Heart right ventricle (tissue), 16 donors: ENCODE measurements at regions not wholly inside any gene's neighbourhood (a gene's known extent, or its start where the extent isn't known, plus 50 kb on each side); places are given as distances from the start of the nearest gene placed in this dataset.
A peak's percentile ranks its signal among the peaks of the same experiment; 100 is the strongest.
"Not testable (repeated sequence)": the region's sequence is repeated elsewhere in the genome, so short reads cannot be mapped to it uniquely, and the experiment has no call there.

Source experiments
- ATAC-seq, 8 donors: fragments of 200-7000 bp; cut with Tn5 transposase; one replicate each; pipeline ENCODE4 v1.9.1; 2020; ENCODE audit warnings: mild to moderate bottlenecking in 8 of 8, moderate library complexity in 8 of 8, moderate number of reproducible peaks in 1 of 8
- DNase-seq, 2 donors: peaks; one replicate each; pipeline ENCODE4 v3.0.0-alpha.2; 2020
- H3K27ac ChIP-seq, 10 donors: fragments of 200-600 bp; sonication (generic) in 2 of 10; one replicate each; pipeline versions ENCODE4 v1.5.0 to v1.8.0; 2020 to 2022; ENCODE audit warnings: mild to moderate bottlenecking in 3 of 10
- H3K27me3 ChIP-seq, 7 donors: fragments of 200-600 bp; one replicate each; pipeline ENCODE4 v1.8.0; 2021 to 2022; ENCODE audit warnings: mild to moderate bottlenecking in 2 of 7
- H3K36me3 ChIP-seq, 9 donors: fragments of 200-600 bp; sonication (generic) in 1 of 9; one replicate each; pipeline versions ENCODE4 v1.5.0 to v1.8.0; 2020 to 2022; ENCODE audit warnings: mild to moderate bottlenecking in 2 of 9
- H3K4me1 ChIP-seq, 9 donors: fragments of 200-600 bp; sonication (generic) in 1 of 9; one replicate each; pipeline versions ENCODE4 v1.5.0 to v1.8.0; 2020 to 2022; ENCODE audit warnings: mild to moderate bottlenecking in 4 of 9
- H3K4me3 ChIP-seq, 10 donors: fragments of 200-600 bp; sonication (generic) in 2 of 10; one replicate each; pipeline versions ENCODE4 v1.5.0 to v1.8.0; 2020 to 2022; ENCODE audit warnings: mild to moderate bottlenecking in 7 of 10, moderate library complexity in 2 of 10
- H3K9me3 ChIP-seq, 11 donors: fragments of 200-600 bp in 10 of 11; sonication (generic) in 2 of 11; one replicate each; pipeline versions ENCODE4 v1.5.0 to v1.8.0; 2013 to 2022; ENCODE audit warnings: mild to moderate bottlenecking in 2 of 11, control low read depth in 1 of 11, moderate library complexity in 1 of 11
- WGBS, 2 donors: extraction: QIAGEN DNeasy Blood & Tissue Kit; methylation state at CpG; one replicate each; pipeline ENCODE4 v1.1.7; 2013; ENCODE audit warnings: inconsistent platforms in 1 of 2; 5-methylcytosine and 5-hydroxymethylcytosine counted together
- intact Hi-C, 10 donors: fragments of 100-400 bp; cut with DNase I; formaldehyde crosslinking; loops; one replicate each; pipeline versions ENCODE4 v1.11.1 to v1.14.2; 2022
- TF ChIP-seq, protein P1 (sequence below), 9 donors: fragments of 200-600 bp; sonication (generic) in 2 of 9; IDR thresholded peaks; one replicate each; pipeline versions ENCODE4 v1.5.0 to v1.8.0; 2021 to 2022; ENCODE audit warnings: antibody characterized with exemption in 9 of 9, mild to moderate bottlenecking in 5 of 9, moderate library complexity in 1 of 9
- donor health status: Arrhythmogenic right ventricular cardiomyopathy.
- donor health status: ischemic (EF 13 %, LVEDD 7.1; RV severe dilation, severe dysfunction).
- donor health status: healthy with polysubstance abuse.
- donor health status: DM: no; HTN: yes; CAD: no.
- donor health status: DM: no; HTN: no; CAD: no.
- donor health status: ischemic (EF 25% LVEDD 6.9; RV normal size, moderate dysfunction).
- donor health status: ischemic (EF 25% LVEDD 5.7; RV mildly dilated, moderate dysfunction).
- donor health status: healthy.
- donor health status: DM: yes; HTN: yes; CAD: no.
- donor health status: Ischemic cardiomyopathy.
- donor health status: ischemic (EF 35%, LVEDD 5.7; RV mildly dilated, moderate dysfunction).
- donor health status: nonischemic (EF 11% LVEDD 7.7; RV severe dilation, severe dysfunction).
- donor health status: DM: yes; HTN: yes; CAD: no.
- donor health status: PGD.
- donor health status: ischemic (EF 29% LVEDD 5.4; RV normal size, mild dysfunction).
- donor health status: nonischemic (EF 23%, LVEDD 6.1; RV moderate dilation, normal function).

DNA sequence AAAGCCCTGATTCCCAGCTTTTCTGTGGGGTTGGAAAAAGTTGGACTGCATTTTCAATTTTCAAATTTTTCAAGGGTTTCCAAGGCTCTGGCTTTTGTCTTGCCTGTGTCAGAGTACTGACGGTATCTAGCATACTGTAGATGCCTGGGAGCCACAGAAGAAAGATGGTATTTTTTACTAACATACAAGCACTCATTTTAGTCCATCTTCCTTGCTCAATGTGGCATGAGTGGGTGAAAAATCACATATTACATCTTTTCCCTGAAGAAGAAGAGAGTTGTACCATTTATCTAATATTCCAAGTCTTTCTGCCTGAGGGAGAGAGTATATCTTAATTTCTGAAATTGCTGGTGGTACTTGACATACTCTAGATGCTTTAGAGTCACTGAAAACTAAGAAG lies 738.6 kb upstream of the ADGRL3 start:
- 31 to 40% methylated on average over 1 of the region's 1 CpG for WGBS, 2 donors
- intact Hi-C loops: no loop called here
- Histone ChIP-seq H3K27ac (no peak overlapping the region), H3K4me3 (no peak overlapping the region), H3K4me1 (no peaks in the 10 kb centered on the region), H3K36me3 (no peaks in the 10 kb centered on the region), H3K27me3 (no peaks in the 10 kb centered on the region), H3K9me3 (peaks cover 0 to 38% (median 10%) of the 10 kb centered on the region in 11 donors)
- DNase-seq (no peak), ATAC-seq (no peak)
- TF ChIP-seq, protein P1, sequence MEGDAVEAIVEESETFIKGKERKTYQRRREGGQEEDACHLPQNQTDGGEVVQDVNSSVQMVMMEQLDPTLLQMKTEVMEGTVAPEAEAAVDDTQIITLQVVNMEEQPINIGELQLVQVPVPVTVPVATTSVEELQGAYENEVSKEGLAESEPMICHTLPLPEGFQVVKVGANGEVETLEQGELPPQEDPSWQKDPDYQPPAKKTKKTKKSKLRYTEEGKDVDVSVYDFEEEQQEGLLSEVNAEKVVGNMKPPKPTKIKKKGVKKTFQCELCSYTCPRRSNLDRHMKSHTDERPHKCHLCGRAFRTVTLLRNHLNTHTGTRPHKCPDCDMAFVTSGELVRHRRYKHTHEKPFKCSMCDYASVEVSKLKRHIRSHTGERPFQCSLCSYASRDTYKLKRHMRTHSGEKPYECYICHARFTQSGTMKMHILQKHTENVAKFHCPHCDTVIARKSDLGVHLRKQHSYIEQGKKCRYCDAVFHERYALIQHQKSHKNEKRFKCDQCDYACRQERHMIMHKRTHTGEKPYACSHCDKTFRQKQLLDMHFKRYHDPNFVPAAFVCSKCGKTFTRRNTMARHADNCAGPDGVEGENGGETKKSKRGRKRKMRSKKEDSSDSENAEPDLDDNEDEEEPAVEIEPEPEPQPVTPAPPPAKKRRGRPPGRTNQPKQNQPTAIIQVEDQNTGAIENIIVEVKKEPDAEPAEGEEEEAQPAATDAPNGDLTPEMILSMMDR (IDR thresholded peaks at IDR 0.05): no peak

DNA sequence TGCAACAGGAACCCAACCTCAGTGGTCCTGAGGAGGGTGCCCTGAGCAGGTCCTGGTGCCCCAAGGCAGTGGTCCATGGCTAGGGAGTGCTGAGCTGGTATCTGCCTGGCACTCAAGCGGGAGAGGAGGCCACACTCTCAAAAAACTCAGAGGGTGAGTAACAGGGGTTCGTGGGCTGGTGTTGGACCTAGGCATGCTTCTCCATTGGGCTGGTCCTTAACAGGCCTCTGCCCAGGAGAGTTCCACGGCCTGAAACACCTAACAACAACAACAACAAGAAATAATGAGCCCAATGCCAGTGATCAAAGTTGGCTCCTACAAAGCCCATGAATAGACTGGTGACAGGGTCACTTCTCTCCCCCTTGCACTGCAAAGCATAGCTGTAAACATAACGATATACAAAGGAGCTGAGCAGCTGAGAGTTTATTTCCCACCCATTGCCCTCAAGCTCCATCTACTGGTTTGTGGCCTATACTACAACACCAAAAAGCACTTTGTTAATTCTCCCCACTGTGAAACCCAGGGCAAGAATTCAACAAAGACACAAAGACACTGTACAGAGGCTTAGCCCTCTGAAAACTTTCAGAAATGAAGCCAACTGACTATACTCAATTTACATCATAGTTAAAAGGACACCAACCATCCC lies 736.1 kb upstream of the ADGRL3 start:
- Histone ChIP-seq H3K36me3 (no peaks in the 10 kb centered on the region), H3K9me3 (peaks cover 0 to 43% (median 10%) of the 10 kb centered on the region in 11 donors), H3K4me1 (no peaks in the 10 kb centered on the region), H3K27me3 (no peaks in the 10 kb centered on the region), H3K27ac (no peak overlapping the region), H3K4me3 (no peak overlapping the region)
- WGBS, 2 donors: 56 to 62% methylated on average over 4 of the region's 4 CpGs
- ATAC-seq: no peak
- intact Hi-C loops: no loop called here
- TF ChIP-seq, protein P1 (IDR thresholded peaks at IDR 0.05): peak in 2 of 9 donors; percentile 8 to 9
- no peak for DNase-seq

DNA sequence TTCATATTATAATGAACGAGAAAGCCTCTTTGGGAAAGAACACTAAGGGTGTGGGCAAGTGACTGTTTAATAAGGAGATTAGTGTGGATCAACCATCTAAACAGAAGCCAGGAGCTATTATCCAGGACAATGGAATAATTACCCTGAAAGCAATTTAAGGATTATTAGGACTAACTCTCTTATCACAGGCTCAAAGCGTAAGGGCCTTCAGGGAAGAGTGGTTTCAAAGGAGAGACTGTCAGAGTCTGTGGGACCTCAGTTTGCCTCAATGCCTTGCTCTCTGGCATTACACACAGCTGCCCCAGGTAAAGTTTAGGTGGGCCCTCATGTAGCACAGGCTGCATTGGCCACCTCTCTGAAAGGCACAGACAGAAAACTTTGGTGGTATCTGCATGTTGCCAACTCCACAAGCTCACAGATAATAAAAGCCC lies 717.2 kb upstream of the ADGRL3 start:
- peaks cover 0 to 6% (median 0%) of the 10 kb centered on the region in 11 donors for H3K9me3 ChIP-seq
- no peaks in the 10 kb centered on the region for H3K4me1 ChIP-seq
- TF ChIP-seq, protein P1 (IDR thresholded peaks at IDR 0.05): no peak
- intact Hi-C loops: no loop called here
- DNase-seq (no peak), ATAC-seq (no peak)
- H3K4me3 ChIP-seq: no peak overlapping the region
- WGBS, 2 donors: 45 to 46% methylated on average over 2 of the region's 2 CpGs
- H3K36me3 ChIP-seq: no peaks in the 10 kb centered on the region
- no peaks in the 10 kb centered on the region for H3K27me3 ChIP-seq
- H3K27ac ChIP-seq: no peak overlapping the region

GRCh38 chr4:60485276-60485675 lies 714.9 kb upstream of the ADGRL3 start:
- no peak overlapping the region for H3K27ac ChIP-seq
- no peaks in the 10 kb centered on the region for H3K36me3 ChIP-seq
- WGBS, 2 donors: 52 to 68% methylated on average over 3 of the region's 3 CpGs
- H3K4me3 ChIP-seq: no peak overlapping the region
- intact Hi-C loops: no loop called here
- DNase-seq: no peak
- TF ChIP-seq, protein P1 (IDR thresholded peaks at IDR 0.05): no peak
- H3K9me3 ChIP-seq: peaks cover 0 to 6% (median 0%) of the 10 kb centered on the region in 11 donors
- no peak for ATAC-seq
- no peaks in the 10 kb centered on the region for H3K4me1 ChIP-seq
- no peaks in the 10 kb centered on the region for H3K27me3 ChIP-seq

DNA sequence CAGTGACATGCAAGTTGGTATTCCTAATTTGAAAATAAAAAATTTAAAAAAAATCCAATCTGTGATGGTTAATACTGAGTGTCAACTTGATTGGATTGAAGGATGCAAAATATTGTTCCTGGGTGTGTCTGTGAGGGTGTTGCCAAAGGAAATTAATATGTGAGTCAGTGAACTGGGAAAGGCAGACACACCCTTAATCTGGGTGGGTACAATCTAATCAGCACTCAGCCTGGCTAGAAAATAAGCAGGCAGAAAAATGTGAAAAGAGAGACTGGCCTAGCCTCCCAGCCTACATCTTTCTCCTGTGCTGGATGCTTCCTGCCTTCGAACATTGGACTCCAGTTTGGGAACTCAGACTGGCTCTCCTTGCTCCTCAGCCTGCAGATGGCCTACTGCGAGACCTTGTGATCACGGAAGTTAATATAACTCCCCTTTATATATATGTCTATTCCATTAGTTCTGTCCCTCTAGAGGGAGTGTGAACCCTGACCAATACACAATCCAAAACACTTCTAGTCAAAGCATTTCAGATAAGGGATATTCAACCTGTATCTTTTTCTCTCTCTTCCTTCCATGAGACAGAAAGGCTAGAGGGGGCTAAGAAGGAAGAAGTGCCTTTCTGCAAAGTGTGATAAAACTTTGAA lies 712.9 kb upstream of the ADGRL3 start:
- DNase-seq, H3K4me1 ChIP-seq, H3K27me3 ChIP-seq, intact Hi-C loops, H3K9me3 ChIP-seq, H3K4me3 ChIP-seq, H3K36me3 ChIP-seq, ATAC-seq, H3K27ac ChIP-seq: not testable (repeated sequence)
- WGBS, 2 donors: 77 to 81% methylated on average over 3 of the region's 3 CpGs
